ENCODE measurements at regions not wholly inside any gene's neighbourhood (a gene's known extent, or its start where the extent isn't known, plus 50 kb on each side); places are given as distances from the start of the nearest gene placed in this dataset.

DNA sequence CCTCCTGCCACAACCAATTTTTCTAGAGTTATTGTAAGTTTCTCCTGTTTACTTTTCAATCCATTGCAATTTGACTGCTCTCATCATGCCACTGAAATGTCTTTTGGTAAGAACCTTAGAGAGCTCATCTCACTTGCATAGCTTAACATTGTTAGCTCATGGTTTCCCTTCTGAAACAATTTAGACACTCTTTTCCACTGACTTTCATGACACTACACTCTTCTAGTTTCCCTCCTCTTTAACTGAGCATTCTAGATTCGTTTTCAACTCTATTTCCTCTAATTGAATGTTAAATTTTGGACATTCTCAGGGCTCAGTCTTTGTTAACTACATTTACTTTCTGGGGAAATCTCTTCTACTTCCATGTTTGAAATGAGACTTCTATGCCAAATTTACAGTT, 369.1 kb downstream of the JRKL start:
- Histone ChIP-seq H3K4me3 (no peak overlapping the region), H3K27ac (no peak overlapping the region), H3K4me2 (no peak overlapping the region), H3K36me3 (no peaks in the 10 kb centered on the region), H3K4me1 (no peaks in the 10 kb centered on the region), H4K20me1 (no peaks in the 10 kb centered on the region), H3K9ac (no peak overlapping the region), H3K27me3 (no peaks in the 10 kb centered on the region), H3K9me3 (no peaks in the 10 kb centered on the region)
- TF ChIP-seq Cebpa-rat (IDR thresholded peaks at IDR 0.05) = no peak

DNA sequence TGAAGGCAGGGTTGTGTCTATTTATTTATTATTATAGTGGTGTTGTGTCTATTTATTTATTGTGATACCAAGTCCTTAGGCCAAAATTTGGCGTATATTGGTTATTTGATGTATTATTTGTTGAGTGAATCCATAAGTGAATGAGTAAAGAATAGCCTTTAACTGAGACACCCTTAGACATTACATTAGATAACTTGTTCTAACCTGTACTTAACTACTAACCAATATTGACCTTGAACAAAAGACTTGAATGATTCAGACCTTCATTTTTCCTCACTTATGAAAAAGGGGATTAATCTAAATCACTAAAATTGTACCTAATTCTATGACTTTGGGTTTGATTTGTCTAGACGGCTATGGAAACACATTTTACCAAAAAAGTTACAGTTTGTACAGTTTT, 370.5 kb downstream of the JRKL start:
- Histone ChIP-seq H3K4me3 (no peak overlapping the region), H3K36me3 (no peaks in the 10 kb centered on the region), H4K20me1 (no peaks in the 10 kb centered on the region), H3K9me3 (no peaks in the 10 kb centered on the region), H3K27me3 (no peaks in the 10 kb centered on the region), H3K9ac (no peak overlapping the region), H3K27ac (no peak overlapping the region), H3K4me1 (no peaks in the 10 kb centered on the region), H3K4me2 (no peak overlapping the region)
- no peak for TF ChIP-seq Cebpa-rat (IDR thresholded peaks at IDR 0.05)

DNA sequence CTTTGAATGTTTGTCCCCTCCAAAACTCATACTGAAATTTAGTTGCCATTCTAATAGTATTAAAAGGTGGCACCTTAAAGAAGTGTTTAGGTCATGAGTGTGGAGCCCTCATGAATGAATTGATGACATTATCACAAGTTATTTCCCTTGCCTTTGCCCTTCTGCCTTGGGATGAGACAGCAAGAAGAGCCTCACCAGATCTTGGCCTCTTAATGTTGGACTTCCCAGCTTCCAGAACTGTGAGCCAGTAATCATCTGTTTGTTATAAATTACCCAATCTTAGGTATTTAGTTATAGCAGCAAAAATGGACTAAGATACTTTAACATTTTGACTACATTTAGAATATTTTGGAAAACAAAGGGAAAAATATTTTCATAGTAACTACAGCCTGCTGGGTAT, 371.0 kb downstream of the JRKL start:
- H3K27me3 ChIP-seq = no peaks in the 10 kb centered on the region
- no peak for TF ChIP-seq Cebpa-rat (IDR thresholded peaks at IDR 0.05)
- H3K36me3 ChIP-seq = no peaks in the 10 kb centered on the region
- no peaks in the 10 kb centered on the region for H3K4me1 ChIP-seq
- H3K4me2 ChIP-seq = no peak overlapping the region
- no peak overlapping the region for H3K4me3 ChIP-seq
- H3K9me3 ChIP-seq = no peaks in the 10 kb centered on the region
- no peak overlapping the region for H3K27ac ChIP-seq
- H4K20me1 ChIP-seq = no peaks in the 10 kb centered on the region
- no peak overlapping the region for H3K9ac ChIP-seq

DNA sequence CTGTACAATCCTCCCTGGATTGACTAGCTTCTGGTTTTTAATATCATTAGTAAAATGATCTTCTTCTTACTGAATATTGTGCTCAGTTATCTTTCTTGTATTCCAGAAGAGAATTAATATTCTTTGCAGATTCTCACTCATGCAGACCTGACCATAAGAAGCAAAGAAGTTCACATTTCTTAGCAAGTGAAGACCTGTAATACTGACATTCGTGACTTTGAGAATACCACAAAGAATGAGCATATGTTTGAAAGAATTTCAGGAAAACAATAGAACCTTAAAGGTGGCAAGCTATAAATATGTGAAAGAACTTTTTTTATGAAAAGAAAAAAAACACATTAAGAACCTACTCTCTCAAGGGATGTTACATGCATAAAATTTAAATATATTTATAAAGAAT, 371.6 kb downstream of the JRKL start:
- no peaks in the 10 kb centered on the region for H3K4me1 ChIP-seq
- no peaks in the 10 kb centered on the region for H4K20me1 ChIP-seq
- TF ChIP-seq Cebpa-rat (IDR thresholded peaks at IDR 0.05) = no peak
- no peaks in the 10 kb centered on the region for H3K27me3 ChIP-seq
- H3K4me2 ChIP-seq = no peak overlapping the region
- H3K9ac ChIP-seq = no peak overlapping the region
- H3K36me3 ChIP-seq = no peaks in the 10 kb centered on the region
- no peaks in the 10 kb centered on the region for H3K9me3 ChIP-seq
- H3K4me3 ChIP-seq = no peak overlapping the region
- H3K27ac ChIP-seq = no peak overlapping the region

DNA sequence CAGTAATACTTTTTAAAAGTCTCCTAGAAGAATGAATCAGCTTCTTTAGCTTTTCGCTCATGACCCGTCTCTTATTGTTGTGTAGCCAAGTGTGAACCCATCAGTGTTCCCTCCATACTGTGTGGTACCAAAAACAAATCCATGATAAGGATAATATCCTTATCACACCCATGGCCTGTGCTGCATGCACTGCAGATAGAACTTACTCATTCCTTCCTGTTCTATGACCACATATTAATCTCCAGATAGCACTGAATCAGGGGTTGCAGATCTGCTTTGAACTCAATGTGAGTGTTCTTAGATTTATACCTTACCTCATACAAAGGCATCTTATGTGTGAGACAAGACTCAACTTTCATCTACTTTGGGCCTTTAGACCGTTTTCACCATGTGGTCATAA, 373.4 kb downstream of the JRKL start:
- H3K27ac ChIP-seq = no peak overlapping the region
- no peak for TF ChIP-seq Cebpa-rat (IDR thresholded peaks at IDR 0.05)
- no peaks in the 10 kb centered on the region for H3K36me3 ChIP-seq
- H3K9ac ChIP-seq = no peak overlapping the region
- H4K20me1 ChIP-seq = no peaks in the 10 kb centered on the region
- no peaks in the 10 kb centered on the region for H3K9me3 ChIP-seq
- no peaks in the 10 kb centered on the region for H3K4me1 ChIP-seq
- H3K4me2 ChIP-seq = no peak overlapping the region
- H3K4me3 ChIP-seq = no peak overlapping the region
- no peaks in the 10 kb centered on the region for H3K27me3 ChIP-seq

DNA sequence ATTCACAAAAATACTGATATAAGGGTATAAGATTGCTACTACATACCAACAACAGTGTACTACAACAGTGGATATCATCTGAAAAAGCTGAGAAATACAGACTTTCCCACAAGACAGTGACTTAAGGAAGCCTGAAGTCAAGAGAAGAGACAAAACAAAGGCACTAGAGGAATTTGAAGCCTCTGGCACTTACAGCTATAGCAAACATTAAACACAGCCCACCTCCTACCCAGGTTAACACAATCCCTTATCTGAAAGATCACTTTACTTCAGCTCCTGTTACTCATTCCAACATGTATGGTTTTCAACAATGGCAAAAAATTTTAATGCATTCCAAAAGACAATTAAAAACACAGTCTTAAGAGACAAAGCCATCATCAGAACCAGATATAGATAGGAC, 388.5 kb downstream of the JRKL start:
- Histone ChIP-seq H3K9ac (no peak overlapping the region), H3K4me2 (no peak overlapping the region), H3K4me1 (no peaks in the 10 kb centered on the region), H3K27ac (no peak overlapping the region), H3K27me3 (no peaks in the 10 kb centered on the region), H3K36me3 (no peaks in the 10 kb centered on the region), H4K20me1 (no peaks in the 10 kb centered on the region), H3K9me3 (no peaks in the 10 kb centered on the region), H3K4me3 (no peak overlapping the region)
- TF ChIP-seq Cebpa-rat (IDR thresholded peaks at IDR 0.05) = no peak

DNA sequence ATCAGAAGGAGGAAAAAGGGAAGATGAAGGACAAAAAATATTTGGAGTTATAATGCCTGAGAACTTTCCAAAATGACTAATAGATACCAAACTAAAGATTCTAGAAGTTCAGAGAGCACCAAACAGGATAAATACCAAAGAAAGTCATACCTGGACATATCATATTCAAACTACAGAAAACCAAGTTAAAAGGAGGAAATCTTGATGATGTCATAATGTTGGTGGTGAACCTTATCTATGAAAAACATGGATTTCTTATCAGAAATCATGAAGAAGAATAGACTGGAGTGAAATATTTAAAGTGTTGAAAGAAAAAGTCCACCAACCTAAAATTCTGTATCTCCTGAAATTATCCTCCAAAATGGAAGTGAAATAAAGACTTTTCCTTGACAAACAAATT, 389.2 kb downstream of the JRKL start:
- no peak overlapping the region for H3K27ac ChIP-seq
- no peaks in the 10 kb centered on the region for H3K27me3 ChIP-seq
- H3K36me3 ChIP-seq = no peaks in the 10 kb centered on the region
- no peak overlapping the region for H3K9ac ChIP-seq
- H3K4me3 ChIP-seq = no peak overlapping the region
- no peak for TF ChIP-seq Cebpa-rat (IDR thresholded peaks at IDR 0.05)
- no peaks in the 10 kb centered on the region for H3K9me3 ChIP-seq
- H3K4me1 ChIP-seq = no peaks in the 10 kb centered on the region
- no peak overlapping the region for H3K4me2 ChIP-seq
- no peaks in the 10 kb centered on the region for H4K20me1 ChIP-seq

DNA sequence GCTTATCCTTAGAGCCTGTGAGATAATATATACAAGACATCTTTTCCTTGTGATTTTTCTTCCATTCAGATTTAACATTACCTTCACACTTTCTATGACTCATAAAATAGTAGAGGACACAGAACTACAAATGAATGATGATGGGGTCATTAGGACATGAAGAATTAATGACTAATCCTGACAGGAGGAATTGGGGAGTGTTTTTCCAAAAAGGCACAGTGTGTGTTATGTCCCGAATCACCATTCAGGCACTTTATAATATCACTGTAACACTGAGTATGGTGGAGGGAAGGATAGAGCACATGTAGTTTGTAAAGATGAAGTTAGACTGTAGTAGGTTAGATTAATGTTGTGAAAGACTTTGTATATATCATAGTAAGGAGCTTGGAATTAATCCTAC, 391.3 kb downstream of the JRKL start:
- H3K36me3 ChIP-seq = no peaks in the 10 kb centered on the region
- H3K9me3 ChIP-seq = no peaks in the 10 kb centered on the region
- no peak for TF ChIP-seq Cebpa-rat (IDR thresholded peaks at IDR 0.05)
- no peaks in the 10 kb centered on the region for H4K20me1 ChIP-seq
- H3K27me3 ChIP-seq = no peaks in the 10 kb centered on the region
- no peak overlapping the region for H3K4me3 ChIP-seq
- no peak overlapping the region for H3K27ac ChIP-seq
- no peak overlapping the region for H3K9ac ChIP-seq
- no peak overlapping the region for H3K4me2 ChIP-seq
- H3K4me1 ChIP-seq = no peaks in the 10 kb centered on the region

DNA sequence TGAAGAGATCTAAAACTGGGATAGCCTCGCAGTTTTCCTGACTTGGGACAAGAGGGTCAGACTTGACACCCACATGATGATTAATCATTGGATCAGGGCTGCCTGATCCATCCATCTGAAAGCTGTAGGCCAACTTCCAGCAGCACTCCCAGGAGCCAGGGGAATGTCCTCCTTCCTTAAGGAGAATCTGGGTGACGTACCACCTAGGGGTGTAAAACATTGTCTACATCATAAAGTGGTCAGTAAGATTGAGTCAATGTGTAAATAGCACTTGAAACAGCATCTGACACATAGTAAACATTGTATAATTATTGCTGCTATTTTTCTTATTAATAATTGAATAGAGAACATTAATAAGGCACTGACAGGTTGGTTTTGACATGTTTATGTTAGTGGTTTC, 392.8 kb downstream of the JRKL start:
- no peaks in the 10 kb centered on the region for H3K27me3 ChIP-seq
- H3K9me3 ChIP-seq = no peaks in the 10 kb centered on the region
- no peak overlapping the region for H3K4me3 ChIP-seq
- no peak overlapping the region for H3K9ac ChIP-seq
- H3K27ac ChIP-seq = no peak overlapping the region
- no peak for TF ChIP-seq Cebpa-rat (IDR thresholded peaks at IDR 0.05)
- no peaks in the 10 kb centered on the region for H4K20me1 ChIP-seq
- H3K4me2 ChIP-seq = no peak overlapping the region
- no peaks in the 10 kb centered on the region for H3K4me1 ChIP-seq
- H3K36me3 ChIP-seq = no peaks in the 10 kb centered on the region

DNA sequence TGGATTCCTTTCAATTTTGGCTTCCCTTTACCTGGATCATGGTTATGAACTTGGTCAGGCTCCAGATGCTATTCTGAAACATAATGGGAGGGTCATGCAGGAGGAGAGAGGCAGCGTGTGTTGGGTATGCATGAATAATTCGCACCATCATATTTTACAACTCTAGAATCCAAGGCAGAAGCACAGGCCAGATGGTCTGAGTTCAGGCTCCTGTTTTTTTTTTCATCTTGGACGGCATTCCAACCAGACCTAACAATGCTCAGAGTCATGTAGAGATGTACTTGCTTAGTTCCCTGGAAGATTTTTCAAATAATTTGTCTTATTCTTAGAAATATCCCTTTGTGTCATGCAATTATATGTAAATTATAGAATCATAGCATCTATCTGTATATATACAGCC, 393.5 kb downstream of the JRKL start:
- no peak overlapping the region for H3K9ac ChIP-seq
- no peaks in the 10 kb centered on the region for H3K9me3 ChIP-seq

DNA sequence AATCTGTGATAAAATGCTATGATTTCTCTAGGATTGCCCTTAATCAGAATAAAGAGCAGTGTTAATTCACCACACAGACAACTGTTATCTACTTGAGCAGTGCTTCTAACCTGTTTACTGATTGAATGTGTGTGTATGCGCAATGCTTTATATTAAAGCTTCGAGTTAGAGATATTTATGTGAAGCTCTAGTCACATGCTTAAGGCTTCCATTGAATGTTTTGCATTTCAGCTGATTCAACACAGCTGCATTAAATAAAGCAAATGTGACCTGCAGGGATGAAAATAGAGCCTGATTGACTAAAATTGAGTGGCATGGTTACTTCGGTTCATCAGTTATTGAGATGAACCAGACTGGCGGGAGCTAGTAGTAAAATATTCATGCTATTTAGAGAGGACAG, 395.3 kb downstream of the JRKL start:
- H3K4me3 ChIP-seq = no peak overlapping the region
- no peaks in the 10 kb centered on the region for H3K36me3 ChIP-seq
- H4K20me1 ChIP-seq = no peaks in the 10 kb centered on the region

More for the DNA sequence above, 393.5 kb downstream of the JRKL start:
- H3K4me3 ChIP-seq = no peak overlapping the region
- H3K4me2 ChIP-seq = no peak overlapping the region
- no peaks in the 10 kb centered on the region for H3K4me1 ChIP-seq
- no peaks in the 10 kb centered on the region for H3K27me3 ChIP-seq
- no peaks in the 10 kb centered on the region for H3K36me3 ChIP-seq
- H4K20me1 ChIP-seq = no peaks in the 10 kb centered on the region
- H3K27ac ChIP-seq = no peak overlapping the region
- no peak for TF ChIP-seq Cebpa-rat (IDR thresholded peaks at IDR 0.05)

More for the DNA sequence above, 395.3 kb downstream of the JRKL start:
- no peaks in the 10 kb centered on the region for H3K27me3 ChIP-seq
- H3K9ac ChIP-seq = no peak overlapping the region
- H3K4me2 ChIP-seq = no peak overlapping the region
- no peak overlapping the region for H3K27ac ChIP-seq
- no peaks in the 10 kb centered on the region for H3K9me3 ChIP-seq
- no peaks in the 10 kb centered on the region for H3K4me1 ChIP-seq
- no peak for TF ChIP-seq Cebpa-rat (IDR thresholded peaks at IDR 0.05)

Data from BLaER1 (cell line).